H1 (cell line): ENCODE measurements at regions not wholly inside any gene's neighbourhood (a gene's known extent, or its start where the extent isn't known, plus 50 kb on each side); places are given as distances from the start of the nearest gene placed in this dataset.

Experiments
- RAD21 ChIP-seq, 2 experiments: IDR thresholded peaks in 1 of 2; conservative IDR thresholded peaks in 1 of 2; 2 replicates each; pipeline ENCODE4 v1.6.1; 2011; ENCODE audit warnings: low read depth in 2 of 2, low read length in 2 of 2, improper control_type of control experiment in 1 of 2, inconsistent platforms in 1 of 2, mild to moderate bottlenecking in 1 of 2, moderate library complexity in 1 of 2
- SIN3A ChIP-seq, 2 experiments: IDR thresholded peaks in 1 of 2; conservative IDR thresholded peaks in 1 of 2; 2 replicates each; pipeline ENCODE4 v1.6.1; 2011 to 2012; ENCODE audit warnings: low read length in 2 of 2, improper control_type of control experiment in 1 of 2, low read depth in 1 of 2, mild to moderate bottlenecking in 1 of 2
- TAF7 ChIP-seq: optimal IDR thresholded peaks from 2 replicates; pipeline ENCODE3; 2011; ENCODE audit warnings: low read depth, mild to moderate bottlenecking, inconsistent platforms, low read length, moderate library complexity, borderline replicate concordance

- TF ChIP-seq RAD21 (IDR thresholded peaks at IDR 0.05 in 1 of 2, conservative IDR thresholded peaks at IDR 0.05 in 1 of 2; ENCODE audit: low read depth in 2 of 2, low read length in 2 of 2) (no peak), SIN3A (conservative IDR thresholded peaks at IDR 0.05 in 1 of 2, IDR thresholded peaks at IDR 0.05 in 1 of 2; ENCODE audit: low read depth in 1 of 2, low read length in 2 of 2) (no peak), TAF7 (no peak)
- TF ChIP-seq, all 59 proteins: peak for 0
Measured at GRCh38 chr15:96472681-96473080, 142.2 kb downstream of the NR2F2 start (continued).
